ENCODE measurements at regions not wholly inside any gene's neighbourhood (a gene's known extent, or its start where the extent isn't known, plus 50 kb on each side); places are given as distances from the start of the nearest gene placed in this dataset.

GRCh38 chr20:63090682-63091571 is 84.2 kb upstream of the BHLHE23 start:
- POLR2A ChIA-PET: no interaction called here
- H3K4me1 ChIP-seq (ENCODE audit: control extremely low read depth in 1 of 4, control insufficient read depth in 4 of 4, insufficient read depth in 4 of 4, low read length in 3 of 4): no peaks in the 10 kb centered on the region
- H3K27ac ChIP-seq (ENCODE audit: insufficient read depth in 1 of 2, low read depth in 1 of 2, low read length in 2 of 2, poor library complexity in 1 of 2, severe bottlenecking in 2 of 2): no peak overlapping the region
- no peak overlapping the region for H3K4me3 ChIP-seq (ENCODE audit: control insufficient read depth in 1 of 7, extremely low read depth in 1 of 7, insufficient read depth in 4 of 7, low read depth in 2 of 7, low read length in 6 of 7)
- no peak for DNase-seq
- H3K9me3 ChIP-seq (ENCODE audit: control extremely low read depth in 1 of 5, control insufficient read depth in 4 of 5, insufficient read depth in 2 of 5, low read depth in 1 of 5, low read length in 4 of 5): no peaks in the 10 kb centered on the region
- CTCF ChIA-PET: no interaction called here
- WGBS (ENCODE audit: insufficient coverage): 90% methylated on average over 27 of the region's 30 CpGs
- no peaks in the 10 kb centered on the region for H3K36me3 ChIP-seq (ENCODE audit: control insufficient read depth in 4 of 4, insufficient read depth in 4 of 4, low read length in 3 of 4)
- H3K27me3 ChIP-seq (replicated peaks in 2 of 5; ENCODE audit: control insufficient read depth in 4 of 5, insufficient read depth in 5 of 5, low read length in 4 of 5): peaks cover 0 to 54% (median 4%) of the 10 kb centered on the region in 5 experiments

- H3K4me1 ChIP-seq (ENCODE audit: control extremely low read depth in 1 of 4, control insufficient read depth in 4 of 4, insufficient read depth in 4 of 4, low read length in 3 of 4): no peaks in the 10 kb centered on the region
- CTCF ChIA-PET: no interaction called here
- no peak overlapping the region for H3K27ac ChIP-seq (ENCODE audit: insufficient read depth in 1 of 2, low read depth in 1 of 2, low read length in 2 of 2, poor library complexity in 1 of 2, severe bottlenecking in 2 of 2)
- H3K36me3 ChIP-seq (ENCODE audit: control insufficient read depth in 4 of 4, insufficient read depth in 4 of 4, low read length in 3 of 4): no peaks in the 10 kb centered on the region
- POLR2A ChIA-PET: no interaction called here
- H3K4me3 ChIP-seq (ENCODE audit: control insufficient read depth in 1 of 7, extremely low read depth in 1 of 7, insufficient read depth in 4 of 7, low read depth in 2 of 7, low read length in 6 of 7): no peak overlapping the region
- WGBS (ENCODE audit: insufficient coverage): 86% methylated on average over 4 of the region's 7 CpGs
- H3K27me3 ChIP-seq (replicated peaks in 2 of 5; ENCODE audit: control insufficient read depth in 4 of 5, insufficient read depth in 5 of 5, low read length in 4 of 5): peaks cover 0 to 57% (median 4%) of the 10 kb centered on the region in 5 experiments
- DNase-seq: no peak
- no peaks in the 10 kb centered on the region for H3K9me3 ChIP-seq (ENCODE audit: control extremely low read depth in 1 of 5, control insufficient read depth in 4 of 5, insufficient read depth in 2 of 5, low read depth in 1 of 5, low read length in 4 of 5)
These were observed 83.3 kb upstream of the BHLHE23 start for GRCh38 chr20:63090052-63090451.

DNA sequence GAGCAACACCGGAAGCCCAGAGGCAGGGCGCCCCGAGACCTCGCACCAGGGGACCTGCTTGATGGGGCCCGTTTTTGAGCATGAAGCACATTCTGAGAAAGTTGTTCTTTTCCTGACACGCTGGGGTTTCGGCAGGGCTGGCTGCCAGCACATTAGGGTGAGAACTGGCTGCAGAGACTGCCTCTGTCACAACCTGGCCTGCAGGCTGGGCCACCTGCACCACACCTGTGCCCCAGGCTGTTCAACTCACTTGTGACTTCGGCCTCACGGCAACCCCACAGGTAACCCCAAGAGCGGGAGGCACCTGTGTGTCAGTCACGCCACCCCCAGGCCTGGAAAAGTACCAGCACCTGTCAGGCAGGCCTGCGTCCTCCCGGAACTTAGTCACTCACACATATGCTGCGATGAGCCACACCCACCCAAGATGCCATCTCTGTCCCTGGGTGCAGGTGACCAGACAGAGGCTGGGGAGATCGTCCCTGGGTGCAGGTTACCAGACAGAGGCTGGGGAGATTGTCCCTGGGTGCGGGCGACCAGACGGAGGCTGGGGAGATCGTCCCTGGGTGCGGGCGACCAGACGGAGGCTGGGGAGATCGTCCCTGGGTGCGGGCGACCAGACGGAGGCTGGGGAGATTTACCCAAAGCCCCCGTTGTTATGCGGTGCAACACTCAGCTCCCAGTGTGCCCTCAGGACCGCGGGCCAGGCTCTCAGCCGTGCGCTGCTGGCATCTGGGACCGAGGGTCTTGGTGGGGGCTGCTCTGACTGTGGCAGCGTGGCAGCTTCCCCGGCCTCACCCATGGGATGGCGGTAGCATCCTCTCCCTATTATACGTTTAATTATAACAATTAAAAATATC is 82.5 kb upstream of the BHLHE23 start:
- 84% methylated on average over 30 of the region's 37 CpGs for WGBS (ENCODE audit: insufficient coverage)
- CTCF ChIA-PET: no interaction called here
- Histone ChIP-seq H3K27me3 (replicated peaks in 2 of 5; ENCODE audit: control insufficient read depth in 4 of 5, insufficient read depth in 5 of 5, low read length in 4 of 5) (peaks cover 0 to 56% (median 4%) of the 10 kb centered on the region in 5 experiments), H3K27ac (ENCODE audit: insufficient read depth in 1 of 2, low read depth in 1 of 2, low read length in 2 of 2, poor library complexity in 1 of 2, severe bottlenecking in 2 of 2) (no peak overlapping the region), H3K36me3 (ENCODE audit: control insufficient read depth in 4 of 4, insufficient read depth in 4 of 4, low read length in 3 of 4) (no peaks in the 10 kb centered on the region), H3K4me1 (ENCODE audit: control extremely low read depth in 1 of 4, control insufficient read depth in 4 of 4, insufficient read depth in 4 of 4, low read length in 3 of 4) (no peaks in the 10 kb centered on the region), H3K9me3 (ENCODE audit: control extremely low read depth in 1 of 5, control insufficient read depth in 4 of 5, insufficient read depth in 2 of 5, low read depth in 1 of 5, low read length in 4 of 5) (no peaks in the 10 kb centered on the region), H3K4me3 (ENCODE audit: control insufficient read depth in 1 of 7, extremely low read depth in 1 of 7, insufficient read depth in 4 of 7, low read depth in 2 of 7, low read length in 6 of 7) (no peak overlapping the region)
- DNase-seq: no peak
- POLR2A ChIA-PET: no interaction called here

- POLR2A ChIA-PET: no interaction called here
- no peaks in the 10 kb centered on the region for H3K36me3 ChIP-seq (ENCODE audit: control insufficient read depth in 4 of 4, insufficient read depth in 4 of 4, low read length in 3 of 4)
- peaks cover 0 to 3% (median 0%) of the 10 kb centered on the region in 4 experiments for H3K4me1 ChIP-seq (ENCODE audit: control extremely low read depth in 1 of 4, control insufficient read depth in 4 of 4, insufficient read depth in 4 of 4, low read length in 3 of 4)
- no peaks in the 10 kb centered on the region for H3K9me3 ChIP-seq (ENCODE audit: control extremely low read depth in 1 of 5, control insufficient read depth in 4 of 5, insufficient read depth in 2 of 5, low read depth in 1 of 5, low read length in 4 of 5)
- CTCF ChIA-PET: no interaction called here
- no peak overlapping the region for H3K4me3 ChIP-seq (ENCODE audit: control insufficient read depth in 1 of 7, extremely low read depth in 1 of 7, insufficient read depth in 4 of 7, low read depth in 2 of 7, low read length in 6 of 7)
- WGBS (ENCODE audit: insufficient coverage): 85% methylated on average over 32 of the region's 32 CpGs
- DNase-seq: no peak
- H3K27ac ChIP-seq (ENCODE audit: insufficient read depth in 1 of 2, low read depth in 1 of 2, low read length in 2 of 2, poor library complexity in 1 of 2, severe bottlenecking in 2 of 2): no peak overlapping the region
- H3K27me3 ChIP-seq (replicated peaks in 2 of 5; ENCODE audit: control insufficient read depth in 4 of 5, insufficient read depth in 5 of 5, low read length in 4 of 5): peaks cover 0 to 67% (median 4%) of the 10 kb centered on the region in 5 experiments
These were observed 81.3 kb upstream of the BHLHE23 start for GRCh38 chr20:63087872-63088680.

GRCh38 chr20:63087236-63087871 is 80.6 kb upstream of the BHLHE23 start:
- no peaks in the 10 kb centered on the region for H3K9me3 ChIP-seq (ENCODE audit: control extremely low read depth in 1 of 5, control insufficient read depth in 4 of 5, insufficient read depth in 2 of 5, low read depth in 1 of 5, low read length in 4 of 5)
- DNase-seq: no peak
- H3K4me3 ChIP-seq (ENCODE audit: control insufficient read depth in 1 of 7, extremely low read depth in 1 of 7, insufficient read depth in 4 of 7, low read depth in 2 of 7, low read length in 6 of 7): no peak overlapping the region
- POLR2A ChIA-PET: no interaction called here
- CTCF ChIA-PET: no interaction called here
- peaks cover 0 to 3% (median 0%) of the 10 kb centered on the region in 4 experiments for H3K4me1 ChIP-seq (ENCODE audit: control extremely low read depth in 1 of 4, control insufficient read depth in 4 of 4, insufficient read depth in 4 of 4, low read length in 3 of 4)
- H3K27me3 ChIP-seq (replicated peaks in 2 of 5; ENCODE audit: control insufficient read depth in 4 of 5, insufficient read depth in 5 of 5, low read length in 4 of 5): peaks cover 0 to 67% (median 4%) of the 10 kb centered on the region in 5 experiments
- 76% methylated on average over 25 of the region's 29 CpGs for WGBS (ENCODE audit: insufficient coverage)
- no peak overlapping the region for H3K27ac ChIP-seq (ENCODE audit: insufficient read depth in 1 of 2, low read depth in 1 of 2, low read length in 2 of 2, poor library complexity in 1 of 2, severe bottlenecking in 2 of 2)
- no peaks in the 10 kb centered on the region for H3K36me3 ChIP-seq (ENCODE audit: control insufficient read depth in 4 of 4, insufficient read depth in 4 of 4, low read length in 3 of 4)

DNA sequence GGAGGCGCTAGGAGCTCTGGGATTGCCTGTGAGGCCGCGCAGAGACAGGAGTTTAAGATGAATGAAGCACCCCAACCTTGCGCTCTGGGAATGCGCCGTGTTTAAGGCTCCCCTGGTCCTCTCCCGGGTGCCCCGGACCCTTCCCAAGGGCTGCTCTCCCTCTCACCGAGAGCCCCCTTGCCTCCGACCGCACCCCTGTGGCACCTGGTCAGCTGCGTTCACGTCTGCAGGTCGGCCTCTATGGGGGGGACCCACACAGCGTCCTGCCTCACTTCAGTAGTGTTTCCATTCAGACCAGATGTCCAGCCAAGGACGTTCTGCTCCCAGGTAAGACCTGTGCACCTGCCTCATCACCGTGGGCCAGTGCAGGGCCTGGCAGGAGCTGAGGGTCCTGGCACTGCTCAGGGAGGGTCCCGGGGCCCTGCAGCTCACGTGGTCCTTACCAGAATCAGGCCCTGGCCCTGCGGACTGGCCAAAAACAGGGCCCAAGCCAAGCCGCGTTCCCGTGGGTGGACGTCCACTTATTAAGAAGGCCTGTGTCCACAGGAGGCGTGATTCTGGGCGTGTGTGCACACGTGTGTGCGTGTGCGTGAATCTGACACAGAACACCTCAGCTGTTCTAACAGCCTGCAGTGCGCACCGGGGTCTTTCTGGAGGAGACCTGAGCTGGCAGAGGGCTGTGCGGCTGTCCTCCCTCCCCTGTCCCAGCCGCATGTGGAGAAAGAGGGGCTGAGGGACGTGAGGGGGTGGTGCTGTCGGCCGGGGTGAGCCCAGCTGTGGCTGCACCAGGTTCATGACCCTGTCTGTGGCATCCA is 79.9 kb upstream of the BHLHE23 start:
- Histone ChIP-seq H3K36me3 (ENCODE audit: control insufficient read depth in 4 of 4, insufficient read depth in 4 of 4, low read length in 3 of 4) (no peaks in the 10 kb centered on the region), H3K9me3 (ENCODE audit: control extremely low read depth in 1 of 5, control insufficient read depth in 4 of 5, insufficient read depth in 2 of 5, low read depth in 1 of 5, low read length in 4 of 5) (no peaks in the 10 kb centered on the region), H3K4me3 (ENCODE audit: control insufficient read depth in 1 of 7, extremely low read depth in 1 of 7, insufficient read depth in 4 of 7, low read depth in 2 of 7, low read length in 6 of 7) (no peak overlapping the region), H3K27ac (ENCODE audit: insufficient read depth in 1 of 2, low read depth in 1 of 2, low read length in 2 of 2, poor library complexity in 1 of 2, severe bottlenecking in 2 of 2) (no peak overlapping the region), H3K4me1 (ENCODE audit: control extremely low read depth in 1 of 4, control insufficient read depth in 4 of 4, insufficient read depth in 4 of 4, low read length in 3 of 4) (peaks cover 0 to 3% (median 0%) of the 10 kb centered on the region in 4 experiments), H3K27me3 (replicated peaks in 2 of 5; ENCODE audit: control insufficient read depth in 4 of 5, insufficient read depth in 5 of 5, low read length in 4 of 5) (peaks cover 0 to 65% (median 4%) of the 10 kb centered on the region in 5 experiments)
- ChIA-PET POLR2A (no interaction called here), CTCF (no interaction called here)
- WGBS (ENCODE audit: insufficient coverage): 84% methylated on average over 32 of the region's 36 CpGs
- DNase-seq: no peak

Data from common myeloid progenitor, CD34-positive (primary cell).